GM12873 (cell line): ENCODE measurements at regions not wholly inside any gene's neighbourhood (a gene's known extent, or its start where the extent isn't known, plus 50 kb on each side); places are given as distances from the start of the nearest gene placed in this dataset.

Source experiments
- TF ChIP-seq, protein P1 (sequence below): IDR thresholded peaks from 2 replicates; pipeline ENCODE4 v1.5.1; 2012; ENCODE audit warnings: low read depth, mild to moderate bottlenecking, moderate library complexity, low read length, control low read depth; ENCODE audit not compliant: insufficient read depth; ENCODE audit errors: missing control alignments

- TF ChIP-seq, protein P1, sequence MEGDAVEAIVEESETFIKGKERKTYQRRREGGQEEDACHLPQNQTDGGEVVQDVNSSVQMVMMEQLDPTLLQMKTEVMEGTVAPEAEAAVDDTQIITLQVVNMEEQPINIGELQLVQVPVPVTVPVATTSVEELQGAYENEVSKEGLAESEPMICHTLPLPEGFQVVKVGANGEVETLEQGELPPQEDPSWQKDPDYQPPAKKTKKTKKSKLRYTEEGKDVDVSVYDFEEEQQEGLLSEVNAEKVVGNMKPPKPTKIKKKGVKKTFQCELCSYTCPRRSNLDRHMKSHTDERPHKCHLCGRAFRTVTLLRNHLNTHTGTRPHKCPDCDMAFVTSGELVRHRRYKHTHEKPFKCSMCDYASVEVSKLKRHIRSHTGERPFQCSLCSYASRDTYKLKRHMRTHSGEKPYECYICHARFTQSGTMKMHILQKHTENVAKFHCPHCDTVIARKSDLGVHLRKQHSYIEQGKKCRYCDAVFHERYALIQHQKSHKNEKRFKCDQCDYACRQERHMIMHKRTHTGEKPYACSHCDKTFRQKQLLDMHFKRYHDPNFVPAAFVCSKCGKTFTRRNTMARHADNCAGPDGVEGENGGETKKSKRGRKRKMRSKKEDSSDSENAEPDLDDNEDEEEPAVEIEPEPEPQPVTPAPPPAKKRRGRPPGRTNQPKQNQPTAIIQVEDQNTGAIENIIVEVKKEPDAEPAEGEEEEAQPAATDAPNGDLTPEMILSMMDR = no peak
Observed at GRCh38 chr4:123081971-123082370, 159.6 kb upstream of the NUDT6 start.

- TF ChIP-seq, protein P1 = no peak
Observed at GRCh38 chr4:123083646-123084045, 161.2 kb upstream of the NUDT6 start.

- TF ChIP-seq, protein P1 = no peak
Observed at GRCh38 chr4:123088501-123088900, 166.1 kb upstream of the NUDT6 start.

- TF ChIP-seq, protein P1 = no peak
Observed at GRCh38 chr4:123090886-123091285, 168.5 kb upstream of the NUDT6 start.

DNA sequence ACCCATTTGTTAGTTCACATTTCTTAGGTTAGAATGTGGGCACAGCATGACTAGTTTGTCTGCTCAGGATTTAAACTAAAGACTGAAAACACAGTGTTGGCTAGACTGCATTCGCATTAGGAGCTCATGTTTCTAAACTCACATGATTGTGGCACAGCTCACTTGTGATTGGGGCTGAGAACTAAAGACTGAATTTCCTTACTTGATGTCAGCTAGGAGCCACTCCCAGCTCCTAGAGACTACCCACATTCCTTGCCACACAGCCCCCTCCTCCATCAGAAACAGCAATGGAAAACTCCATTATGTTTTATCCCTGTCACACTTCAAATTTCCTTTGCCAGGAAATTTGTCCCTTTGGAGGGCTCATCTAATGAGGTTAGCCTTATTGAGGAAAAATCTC, 170.2 kb upstream of the NUDT6 start:
- TF ChIP-seq, protein P1 = no peak

DNA sequence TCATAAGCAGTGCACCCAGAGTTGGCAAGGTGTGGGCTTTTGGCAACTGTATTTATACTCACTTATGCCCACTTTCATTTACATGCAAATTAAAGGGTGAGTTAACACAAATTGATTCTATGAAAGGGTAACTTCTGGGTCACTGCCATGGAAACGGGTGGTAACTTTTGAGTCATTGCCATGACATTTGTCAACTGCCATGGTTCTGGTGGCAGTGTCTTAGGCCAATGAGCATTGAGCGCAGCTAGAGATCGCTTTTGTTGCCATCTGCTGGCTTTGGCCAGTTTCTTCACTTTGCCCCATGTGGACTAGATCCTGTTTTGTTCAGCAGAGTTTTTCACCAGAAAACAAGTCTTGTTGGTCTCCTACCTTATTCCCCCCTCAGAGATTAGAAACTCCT, 170.8 kb upstream of the NUDT6 start:
- TF ChIP-seq, protein P1 = no peak

DNA sequence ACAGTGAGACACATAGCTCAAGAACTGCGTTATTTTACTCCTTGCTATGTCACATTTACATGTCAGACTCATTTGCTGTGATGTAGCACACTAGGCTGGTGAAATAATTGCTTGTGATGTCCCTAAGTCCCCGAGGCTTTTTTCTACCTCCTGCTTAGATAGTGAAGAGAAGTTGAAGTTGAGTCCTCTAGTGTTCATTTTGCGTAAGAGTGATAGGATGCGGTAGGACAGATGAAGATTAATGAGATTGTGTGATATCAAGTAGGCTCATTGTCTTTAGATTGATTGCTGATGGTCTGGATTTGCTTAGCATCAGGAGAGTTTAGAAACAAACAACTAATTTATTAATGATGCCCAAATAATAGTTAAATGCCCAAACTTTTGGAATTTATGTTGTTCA, 173.6 kb upstream of the NUDT6 start:
- TF ChIP-seq, protein P1 = peak; percentile 17
